ENCODE measurements at regions not wholly inside any gene's neighbourhood (a gene's known extent, or its start where the extent isn't known, plus 50 kb on each side); places are given as distances from the start of the nearest gene placed in this dataset.
"Not testable (repeated sequence)": the region's sequence is repeated elsewhere in the genome, so short reads cannot be mapped to it uniquely, and the experiment has no call there.

- DNase-seq: no peak
- H3K27me3 ChIP-seq: no peaks in the 10 kb centered on the region
- TF ChIP-seq POLR2A (IDR thresholded peaks at IDR 0.05): no peak
- TF ChIP-seq CTCF (IDR thresholded peaks at IDR 0.05): no peak
- no peak overlapping the region for H3K27ac ChIP-seq
- no peaks in the 10 kb centered on the region for H3K9me3 ChIP-seq
- intact Hi-C loops (cut with DNase I; ENCODE audit: low total_unique reads): no loop called here
- H3K4me1 ChIP-seq: no peaks in the 10 kb centered on the region
- no peaks in the 10 kb centered on the region for H3K36me3 ChIP-seq
- H3K4me3 ChIP-seq: no peak overlapping the region
These were observed 140.1 kb upstream of the JCAD start for GRCh38 chr10:30199376-30200016.

- no peak overlapping the region for H3K4me3 ChIP-seq
- no peaks in the 10 kb centered on the region for H3K36me3 ChIP-seq
- no peak for DNase-seq
- intact Hi-C loops (cut with DNase I; ENCODE audit: low total_unique reads): no loop called here
- no peak for TF ChIP-seq CTCF (IDR thresholded peaks at IDR 0.05)
- TF ChIP-seq POLR2A (IDR thresholded peaks at IDR 0.05): no peak
- no peak overlapping the region for H3K27ac ChIP-seq
- no peaks in the 10 kb centered on the region for H3K9me3 ChIP-seq
- no peaks in the 10 kb centered on the region for H3K27me3 ChIP-seq
- H3K4me1 ChIP-seq: no peaks in the 10 kb centered on the region
These were observed 137.8 kb upstream of the JCAD start for GRCh38 chr10:30197186-30197585.

- H3K9me3 ChIP-seq; intact Hi-C loops (cut with DNase I; ENCODE audit: low total_unique reads); H3K27me3 ChIP-seq; DNase-seq; H3K4me1 ChIP-seq; H3K36me3 ChIP-seq; H3K27ac ChIP-seq; H3K4me3 ChIP-seq: not testable (repeated sequence)
These were observed 137.2 kb upstream of the JCAD start for GRCh38 chr10:30196559-30196958.

- intact Hi-C loops (cut with DNase I; ENCODE audit: low total_unique reads): no loop called here
- DNase-seq: no peak
- TF ChIP-seq POLR2A (IDR thresholded peaks at IDR 0.05) (no peak), CTCF (IDR thresholded peaks at IDR 0.05) (no peak)
- Histone ChIP-seq H3K9me3 (no peaks in the 10 kb centered on the region), H3K36me3 (no peaks in the 10 kb centered on the region), H3K27ac (no peak overlapping the region), H3K4me3 (no peak overlapping the region), H3K27me3 (no peaks in the 10 kb centered on the region), H3K4me1 (no peaks in the 10 kb centered on the region)
These were observed 133.6 kb upstream of the JCAD start for GRCh38 chr10:30192846-30193608.

- no peak for TF ChIP-seq POLR2A (IDR thresholded peaks at IDR 0.05)
- no peak for TF ChIP-seq CTCF (IDR thresholded peaks at IDR 0.05)
- no peak for DNase-seq
- Histone ChIP-seq H3K27ac (no peak overlapping the region), H3K9me3 (no peaks in the 10 kb centered on the region), H3K4me1 (no peaks in the 10 kb centered on the region), H3K36me3 (no peaks in the 10 kb centered on the region), H3K27me3 (no peaks in the 10 kb centered on the region), H3K4me3 (no peak overlapping the region)
- intact Hi-C loops (cut with DNase I; ENCODE audit: low total_unique reads): no loop called here
These were observed 131.5 kb upstream of the JCAD start for GRCh38 chr10:30190577-30191552.

Data from uterus (tissue), 3 donors.